ENCODE measurements at regions not wholly inside any gene's neighbourhood (a gene's known extent, or its start where the extent isn't known, plus 50 kb on each side); places are given as distances from the start of the nearest gene placed in this dataset.

DNA sequence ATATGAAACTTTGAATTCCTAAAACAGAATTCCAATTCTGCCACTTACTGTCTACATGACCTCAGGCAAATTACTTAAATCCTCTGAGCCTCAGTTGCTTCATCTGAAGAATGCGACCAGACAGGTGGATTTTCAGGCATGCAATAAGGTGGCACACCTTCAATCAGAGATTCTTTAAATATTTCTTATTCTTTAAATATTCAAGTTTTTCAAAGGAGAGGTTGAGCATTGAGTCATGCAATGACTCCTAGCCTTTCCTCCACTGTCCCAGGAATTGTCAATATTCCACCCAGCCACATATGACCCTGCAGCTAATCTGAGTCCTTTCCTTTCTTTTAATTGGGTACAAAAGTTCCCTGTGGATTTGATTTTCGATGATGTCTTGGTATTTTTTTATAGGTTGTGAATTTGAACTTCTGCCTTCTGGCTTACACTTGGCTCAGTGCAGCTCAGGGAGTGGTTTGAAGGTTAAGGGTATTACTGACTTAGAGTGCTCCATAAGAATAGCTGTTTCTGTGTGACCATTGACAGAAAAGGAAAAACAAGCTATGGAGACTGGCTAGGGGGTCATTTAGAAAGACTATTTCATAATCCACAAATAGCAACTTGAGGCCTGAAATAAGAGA lies 52.2 kb upstream of the PRDX6 start:
- DNase-seq = no peak

DNA sequence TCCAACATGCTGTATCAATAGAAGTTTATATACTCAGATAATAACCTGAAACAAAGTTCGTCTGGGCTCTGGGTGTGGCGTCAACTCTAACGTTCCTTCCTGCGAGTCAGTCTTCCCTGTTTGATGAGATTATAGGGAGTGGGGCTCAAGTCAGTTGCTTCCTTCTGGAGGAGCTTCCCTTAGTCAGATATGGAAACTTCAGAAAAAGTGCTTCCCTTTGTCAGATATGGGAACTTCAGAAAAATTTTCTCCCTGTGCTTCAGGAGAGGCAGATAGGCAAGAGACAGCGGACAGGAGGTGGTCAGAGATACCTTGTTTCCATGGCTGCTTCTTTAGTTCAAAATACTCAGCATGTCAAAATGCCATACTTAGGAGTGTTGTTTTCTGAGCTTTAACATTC lies 51.1 kb upstream of the PRDX6 start:
- no peak for DNase-seq

DNA sequence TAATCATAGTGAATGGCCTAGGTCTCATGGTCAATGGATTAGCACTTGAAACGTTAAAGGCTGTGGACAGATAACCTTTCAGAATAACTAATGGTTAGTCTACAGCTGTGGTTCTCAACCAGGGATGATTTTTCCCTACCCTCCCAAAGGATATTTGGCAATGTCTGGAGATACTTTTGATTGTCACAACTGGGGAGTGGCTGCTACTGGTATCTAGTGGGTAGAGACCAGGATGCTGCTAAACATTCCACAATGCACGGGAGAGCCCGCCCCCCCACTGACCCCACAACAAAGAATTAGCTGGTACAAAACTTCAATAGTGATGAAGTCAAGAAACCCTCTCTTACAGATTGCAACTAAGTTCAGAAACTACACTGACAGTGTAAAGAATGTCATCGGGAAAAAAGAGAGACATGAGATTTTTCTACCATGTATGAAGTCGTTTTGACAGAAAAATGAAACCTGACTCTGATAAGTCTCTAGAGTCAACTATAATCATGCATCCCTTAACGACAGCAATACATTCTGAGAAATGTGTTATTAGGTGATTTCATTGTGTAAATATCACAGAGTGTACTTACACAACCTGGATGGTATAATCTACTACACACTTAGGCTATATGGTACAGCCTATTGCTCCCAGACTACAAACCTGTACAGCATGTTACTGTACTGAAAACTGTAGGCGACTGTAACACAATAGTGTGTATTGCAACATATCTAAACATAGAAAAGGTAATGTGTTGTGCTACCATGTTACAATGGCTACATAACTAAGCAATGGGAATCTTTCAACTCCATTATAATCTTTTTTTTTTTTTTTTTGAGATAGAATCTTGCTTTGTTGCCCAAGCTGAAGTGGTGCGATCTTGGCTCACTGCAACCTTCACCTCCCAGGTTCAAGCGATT lies 49.7 kb upstream of the PRDX6 start:
- DNase-seq = no peak
